GM19395 (cell line): ENCODE measurements at regions not wholly inside any gene's neighbourhood (a gene's known extent, or its start where the extent isn't known, plus 50 kb on each side); places are given as distances from the start of the nearest gene placed in this dataset.

Experiments used
- ATAC-seq: cut with Tn5 transposase; IDR thresholded peaks from one replicate; pipeline ENCODE4 v1.9.1; 2021; ENCODE audit warnings: mild to moderate bottlenecking, moderate library complexity; ENCODE audit not compliant: unreplicated experiment

- no peak for ATAC-seq
Measured at GRCh38 chr11:109553284-109553683, 131.3 kb downstream of the C11orf87 start.

- no peak for ATAC-seq
Measured at GRCh38 chr11:109554951-109555350, 133.0 kb downstream of the C11orf87 start.

- ATAC-seq = no peak
Measured at GRCh38 chr11:109564241-109564640, 142.3 kb downstream of the C11orf87 start.

GRCh38 chr11:109582470-109582869, 160.5 kb downstream of the C11orf87 start:
- ATAC-seq = no peak

- no peak for ATAC-seq
Measured at GRCh38 chr11:109584001-109584972, 162.3 kb downstream of the C11orf87 start.

- ATAC-seq = no peak
Measured at GRCh38 chr11:109586789-109587188, 164.8 kb downstream of the C11orf87 start.

GRCh38 chr11:109590782-109591181, 168.8 kb downstream of the C11orf87 start:
- ATAC-seq = no peak

- no peak for ATAC-seq
Measured at GRCh38 chr11:109597336-109597735, 175.3 kb downstream of the C11orf87 start.

- ATAC-seq = no peak
Measured at GRCh38 chr11:109604481-109605400, 182.8 kb downstream of the C11orf87 start.

GRCh38 chr11:109606256-109606655, 184.3 kb downstream of the C11orf87 start:
- ATAC-seq = no peak

- no peak for ATAC-seq
Measured at GRCh38 chr11:109609454-109610185, 187.6 kb downstream of the C11orf87 start.

GRCh38 chr11:109612496-109612895, 190.5 kb downstream of the C11orf87 start:
- no peak for ATAC-seq

- no peak for ATAC-seq
Measured at GRCh38 chr11:109619498-109619897, 197.5 kb downstream of the C11orf87 start.

- no peak for ATAC-seq
Measured at GRCh38 chr11:109629734-109630133, 207.7 kb downstream of the C11orf87 start.

GRCh38 chr11:109641549-109641948, 219.6 kb downstream of the C11orf87 start:
- ATAC-seq = no peak

- no peak for ATAC-seq
Measured at GRCh38 chr11:109644152-109644551, 222.2 kb downstream of the C11orf87 start.

GRCh38 chr11:109648804-109649203, 226.8 kb downstream of the C11orf87 start:
- no peak for ATAC-seq

- no peak for ATAC-seq
Measured at GRCh38 chr11:109654091-109654490, 232.1 kb downstream of the C11orf87 start.

- no peak for ATAC-seq
Measured at GRCh38 chr11:109658190-109658589, 236.2 kb downstream of the C11orf87 start.

GRCh38 chr11:109667719-109668118, 245.7 kb downstream of the C11orf87 start:
- ATAC-seq = no peak
